Lower lobe of right lung (tissue), 2 donors: ENCODE measurements at regions not wholly inside any gene's neighbourhood (a gene's known extent, or its start where the extent isn't known, plus 50 kb on each side); places are given as distances from the start of the nearest gene placed in this dataset.

Source experiments
- ATAC-seq, 2 donors: fragments of 200-7000 bp; cut with Tn5 transposase; one replicate each; pipeline ENCODE4 v1.9.1; 2020 to 2022; ENCODE audit warnings: mild to moderate bottlenecking in 2 of 2, moderate library complexity in 2 of 2
- DNase-seq: peaks from one replicate; pipeline ENCODE4 v3.0.0-alpha.2; 2020
- H3K27ac ChIP-seq: fragments of 200-600 bp; one replicate; pipeline ENCODE4 v1.8.0; 2022
- H3K27me3 ChIP-seq: fragments of 200-600 bp; one replicate; pipeline ENCODE4 v1.8.0; 2022; ENCODE audit warnings: low read depth
- H3K36me3 ChIP-seq: fragments of 200-600 bp; one replicate; pipeline ENCODE4 v1.8.0; 2022; ENCODE audit warnings: mild to moderate bottlenecking
- H3K4me1 ChIP-seq: fragments of 200-600 bp; one replicate; pipeline ENCODE4 v1.8.0; 2022
- H3K4me3 ChIP-seq: fragments of 200-600 bp; one replicate; pipeline ENCODE4 v1.8.0; 2022; ENCODE audit warnings: mild to moderate bottlenecking
- H3K9me3 ChIP-seq: fragments of 200-600 bp; one replicate; pipeline ENCODE4 v1.8.0; 2022
- intact Hi-C: fragments of 100-400 bp; cut with DNase I; formaldehyde crosslinking; loops from one replicate; pipeline ENCODE4 v1.11.0; 2022
- TF ChIP-seq, protein P1 (sequence below): fragments of 200-600 bp; IDR thresholded peaks from one replicate; pipeline ENCODE4 v1.8.0; 2022; ENCODE audit warnings: antibody characterized with exemption, mild to moderate bottlenecking
- donor health status: DM: no; HTN: yes; CAD: no; lungs with severe emphysema.

- no peak for DNase-seq
- intact Hi-C loops = no loop called here
- ATAC-seq = no peak
- TF ChIP-seq, protein P1, sequence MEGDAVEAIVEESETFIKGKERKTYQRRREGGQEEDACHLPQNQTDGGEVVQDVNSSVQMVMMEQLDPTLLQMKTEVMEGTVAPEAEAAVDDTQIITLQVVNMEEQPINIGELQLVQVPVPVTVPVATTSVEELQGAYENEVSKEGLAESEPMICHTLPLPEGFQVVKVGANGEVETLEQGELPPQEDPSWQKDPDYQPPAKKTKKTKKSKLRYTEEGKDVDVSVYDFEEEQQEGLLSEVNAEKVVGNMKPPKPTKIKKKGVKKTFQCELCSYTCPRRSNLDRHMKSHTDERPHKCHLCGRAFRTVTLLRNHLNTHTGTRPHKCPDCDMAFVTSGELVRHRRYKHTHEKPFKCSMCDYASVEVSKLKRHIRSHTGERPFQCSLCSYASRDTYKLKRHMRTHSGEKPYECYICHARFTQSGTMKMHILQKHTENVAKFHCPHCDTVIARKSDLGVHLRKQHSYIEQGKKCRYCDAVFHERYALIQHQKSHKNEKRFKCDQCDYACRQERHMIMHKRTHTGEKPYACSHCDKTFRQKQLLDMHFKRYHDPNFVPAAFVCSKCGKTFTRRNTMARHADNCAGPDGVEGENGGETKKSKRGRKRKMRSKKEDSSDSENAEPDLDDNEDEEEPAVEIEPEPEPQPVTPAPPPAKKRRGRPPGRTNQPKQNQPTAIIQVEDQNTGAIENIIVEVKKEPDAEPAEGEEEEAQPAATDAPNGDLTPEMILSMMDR = no peak
- Histone ChIP-seq H3K36me3 (no peaks in the 10 kb centered on the region), H3K4me1 (no peaks in the 10 kb centered on the region), H3K27ac (no peak overlapping the region), H3K27me3 (no peaks in the 10 kb centered on the region), H3K9me3 (no peaks in the 10 kb centered on the region), H3K4me3 (no peak overlapping the region)
Observed at GRCh38 chr4:57364255-57364654, 254.1 kb upstream of the IGFBP7 start.

DNA sequence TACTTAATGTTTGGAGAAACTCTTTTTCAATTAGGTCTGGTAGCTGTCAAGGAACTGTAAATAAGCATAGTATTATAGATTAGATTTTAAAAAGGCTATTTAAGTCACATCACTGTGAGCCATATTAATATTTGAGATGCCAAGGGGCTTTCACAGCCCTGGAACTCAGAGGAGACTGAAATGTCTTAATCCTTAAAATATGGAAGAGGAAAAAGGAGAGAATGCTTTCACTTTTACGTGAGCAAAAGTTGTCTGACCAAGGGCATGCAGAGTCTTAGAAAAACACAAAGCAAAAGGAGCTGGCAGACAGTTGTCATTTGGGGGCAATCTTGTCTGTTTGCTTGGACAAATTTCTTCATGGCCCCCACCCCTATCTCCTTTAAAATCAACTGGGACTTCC, 253.2 kb upstream of the IGFBP7 start:
- no peak for ATAC-seq
- TF ChIP-seq, protein P1 = no peak

GRCh38 chr4:57360681-57361080, 250.5 kb upstream of the IGFBP7 start:
- Histone ChIP-seq H3K4me3 (no peak overlapping the region), H3K4me1 (no peaks in the 10 kb centered on the region), H3K9me3 (no peaks in the 10 kb centered on the region), H3K36me3 (no peaks in the 10 kb centered on the region), H3K27me3 (no peaks in the 10 kb centered on the region), H3K27ac (no peak overlapping the region)
- TF ChIP-seq, protein P1 = no peak
- ATAC-seq = no peak
- DNase-seq = no peak
- intact Hi-C loops = no loop called here

More for the DNA sequence above, 253.2 kb upstream of the IGFBP7 start:
- H3K4me3 ChIP-seq = no peak overlapping the region
- H3K27me3 ChIP-seq = no peaks in the 10 kb centered on the region
- no peaks in the 10 kb centered on the region for H3K36me3 ChIP-seq
- intact Hi-C loops = no loop called here
- H3K27ac ChIP-seq = no peak overlapping the region
- H3K9me3 ChIP-seq = no peaks in the 10 kb centered on the region
- no peaks in the 10 kb centered on the region for H3K4me1 ChIP-seq
- no peak for DNase-seq

DNA sequence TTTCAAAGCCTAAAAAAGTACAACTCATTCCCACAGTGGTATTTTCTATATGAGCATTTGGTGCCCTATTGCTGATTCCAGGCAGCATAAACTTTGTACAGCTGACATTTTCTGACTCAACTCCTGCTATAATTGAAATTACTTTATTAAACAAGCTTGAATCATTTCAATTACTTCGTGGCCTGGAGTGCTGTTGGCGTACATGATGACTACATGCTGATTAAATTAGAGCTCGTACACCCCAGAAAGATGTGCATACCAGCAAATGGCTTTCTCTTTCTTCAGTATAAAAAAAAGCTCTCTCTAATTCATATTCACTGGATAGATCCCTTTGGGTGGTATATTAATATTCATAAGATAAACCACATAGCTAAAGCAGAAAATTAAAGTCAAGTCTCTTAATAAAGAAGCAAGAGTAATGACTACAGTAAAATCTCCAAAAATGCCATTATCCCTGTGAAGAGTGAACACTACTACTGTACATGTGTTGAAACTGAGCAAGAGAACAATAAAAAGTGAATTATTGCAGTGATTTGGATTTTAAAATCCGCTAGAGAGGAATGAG, 245.0 kb upstream of the IGFBP7 start:
- H3K4me3 ChIP-seq = no peak overlapping the region
- ATAC-seq (no peak), DNase-seq (no peak)
- H3K36me3 ChIP-seq = no peaks in the 10 kb centered on the region
- no peak overlapping the region for H3K27ac ChIP-seq
- no peaks in the 10 kb centered on the region for H3K4me1 ChIP-seq
- TF ChIP-seq, protein P1 = no peak
- H3K9me3 ChIP-seq = no peaks in the 10 kb centered on the region
- intact Hi-C loops = no loop called here
- H3K27me3 ChIP-seq = no peaks in the 10 kb centered on the region

GRCh38 chr4:57351731-57352130, 241.5 kb upstream of the IGFBP7 start:
- TF ChIP-seq, protein P1 = no peak
- Histone ChIP-seq H3K9me3 (no peaks in the 10 kb centered on the region), H3K27ac (no peak overlapping the region), H3K36me3 (no peaks in the 10 kb centered on the region), H3K4me3 (no peak overlapping the region), H3K27me3 (no peaks in the 10 kb centered on the region), H3K4me1 (no peaks in the 10 kb centered on the region)
- DNase-seq (no peak), ATAC-seq (no peak)
- intact Hi-C loops = no loop called here

GRCh38 chr4:57344296-57344695, 234.1 kb upstream of the IGFBP7 start:
- intact Hi-C loops = no loop called here
- ATAC-seq = no peak
- H3K4me3 ChIP-seq = no peak overlapping the region
- TF ChIP-seq, protein P1 = no peak
- no peak for DNase-seq
- H3K36me3 ChIP-seq = no peaks in the 10 kb centered on the region
- no peaks in the 10 kb centered on the region for H3K9me3 ChIP-seq
- H3K27me3 ChIP-seq = no peaks in the 10 kb centered on the region
- no peak overlapping the region for H3K27ac ChIP-seq
- H3K4me1 ChIP-seq = no peaks in the 10 kb centered on the region
